Cardiac muscle cell (in vitro differentiated cells and primary cell): ENCODE measurements at regions not wholly inside any gene's neighbourhood (a gene's known extent, or its start where the extent isn't known, plus 50 kb on each side); places are given as distances from the start of the nearest gene placed in this dataset.
"Not testable (repeated sequence)": the region's sequence is repeated elsewhere in the genome, so short reads cannot be mapped to it uniquely, and the experiment has no call there.

ENCODE experiments used
- DNase-seq, 2 donors: peaks; one replicate each; pipeline versions ENCODE4 v3.0.0 to v3.0.0-alpha.2; 2010 to 2017; ENCODE audit warnings: low read depth in 1 of 2, low spot score in 1 of 2
- H3K27ac ChIP-seq: fragments of 200-600 bp; sonication (generic); 2 replicates; pipeline ENCODE4 v1.5.1; 2016
- H3K27me3 ChIP-seq: fragments of 200-600 bp; sonication (generic); 2 replicates; pipeline ENCODE4 v1.6.0; 2016; ENCODE audit warnings: control low read depth
- H3K36me3 ChIP-seq: fragments of 200-600 bp; sonication (generic); 2 replicates; pipeline ENCODE4 v1.5.1; 2016; ENCODE audit warnings: control low read depth
- H3K4me1 ChIP-seq: fragments of 200-600 bp; sonication (generic); 2 replicates; pipeline ENCODE4 v1.8.1; 2017; ENCODE audit warnings: low read depth, mild to moderate bottlenecking, mixed run types
- H3K4me3 ChIP-seq: fragments of 200-600 bp; sonication (generic); 2 replicates; pipeline ENCODE4 v1.5.1; 2016; ENCODE audit warnings: mild to moderate bottlenecking
- H3K9me3 ChIP-seq: fragments of 200-600 bp; sonication (generic); 2 replicates; pipeline ENCODE4 v1.5.1; 2017; ENCODE audit warnings: low read depth, mild to moderate bottlenecking, control low read depth
- TF ChIP-seq, protein P1 (sequence below): IDR thresholded peaks from 2 replicates; pipeline ENCODE4 v1.5.1; 2012; ENCODE audit warnings: low read depth, mild to moderate bottlenecking, low read length

DNA sequence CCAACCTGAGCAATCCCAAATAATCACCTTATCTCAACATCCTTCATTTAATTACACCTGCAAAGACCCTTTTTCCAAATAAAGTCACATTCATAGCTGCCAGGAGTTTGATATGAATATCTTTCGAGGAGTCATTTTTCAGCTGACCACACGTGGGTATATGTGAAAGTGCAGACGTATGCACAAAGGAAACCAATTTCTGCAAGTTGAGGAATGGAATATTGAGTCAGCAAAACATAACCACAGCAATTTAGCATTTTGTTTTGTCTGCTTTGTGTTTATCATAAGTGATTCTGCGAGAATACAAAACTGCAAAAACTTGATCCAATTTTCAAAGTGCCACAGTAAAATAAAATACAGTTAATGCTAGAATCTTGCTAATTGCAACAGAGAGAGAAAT, 295.9 kb downstream of the SUCLA2 start:
- H3K4me3 ChIP-seq: no peak overlapping the region
- DNase-seq: peak in 1 of 2 donors; percentile 47
- TF ChIP-seq, protein P1, sequence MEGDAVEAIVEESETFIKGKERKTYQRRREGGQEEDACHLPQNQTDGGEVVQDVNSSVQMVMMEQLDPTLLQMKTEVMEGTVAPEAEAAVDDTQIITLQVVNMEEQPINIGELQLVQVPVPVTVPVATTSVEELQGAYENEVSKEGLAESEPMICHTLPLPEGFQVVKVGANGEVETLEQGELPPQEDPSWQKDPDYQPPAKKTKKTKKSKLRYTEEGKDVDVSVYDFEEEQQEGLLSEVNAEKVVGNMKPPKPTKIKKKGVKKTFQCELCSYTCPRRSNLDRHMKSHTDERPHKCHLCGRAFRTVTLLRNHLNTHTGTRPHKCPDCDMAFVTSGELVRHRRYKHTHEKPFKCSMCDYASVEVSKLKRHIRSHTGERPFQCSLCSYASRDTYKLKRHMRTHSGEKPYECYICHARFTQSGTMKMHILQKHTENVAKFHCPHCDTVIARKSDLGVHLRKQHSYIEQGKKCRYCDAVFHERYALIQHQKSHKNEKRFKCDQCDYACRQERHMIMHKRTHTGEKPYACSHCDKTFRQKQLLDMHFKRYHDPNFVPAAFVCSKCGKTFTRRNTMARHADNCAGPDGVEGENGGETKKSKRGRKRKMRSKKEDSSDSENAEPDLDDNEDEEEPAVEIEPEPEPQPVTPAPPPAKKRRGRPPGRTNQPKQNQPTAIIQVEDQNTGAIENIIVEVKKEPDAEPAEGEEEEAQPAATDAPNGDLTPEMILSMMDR: no peak
- H3K9me3 ChIP-seq: no peaks in the 10 kb centered on the region
- no peaks in the 10 kb centered on the region for H3K4me1 ChIP-seq
- no peak overlapping the region for H3K27ac ChIP-seq
- no peaks in the 10 kb centered on the region for H3K27me3 ChIP-seq
- H3K36me3 ChIP-seq: no peaks in the 10 kb centered on the region

DNA sequence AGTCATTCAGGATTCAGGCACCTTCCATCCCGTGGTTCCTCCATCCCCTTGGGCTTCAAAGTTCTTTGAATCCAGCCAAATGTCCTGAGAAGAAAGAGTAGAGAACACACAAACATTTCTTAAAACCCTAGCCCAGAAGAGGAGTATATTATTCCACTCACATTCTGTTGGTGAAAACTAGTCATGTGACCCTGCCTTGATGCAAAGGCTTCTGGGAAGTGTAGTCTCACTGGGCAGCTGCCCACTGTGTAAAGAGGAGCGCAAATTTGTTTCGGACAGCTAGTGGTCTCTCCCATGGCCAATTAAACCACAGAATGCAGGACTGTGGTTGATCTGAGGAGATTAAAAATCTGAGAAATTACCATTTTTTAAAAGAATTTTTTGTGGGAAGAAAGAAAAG, 304.4 kb downstream of the SUCLA2 start:
- no peaks in the 10 kb centered on the region for H3K9me3 ChIP-seq
- H3K4me3 ChIP-seq: no peak overlapping the region
- TF ChIP-seq, protein P1: no peak
- no peak for DNase-seq
- no peaks in the 10 kb centered on the region for H3K36me3 ChIP-seq
- no peaks in the 10 kb centered on the region for H3K4me1 ChIP-seq
- H3K27ac ChIP-seq: no peak overlapping the region
- no peaks in the 10 kb centered on the region for H3K27me3 ChIP-seq

DNA sequence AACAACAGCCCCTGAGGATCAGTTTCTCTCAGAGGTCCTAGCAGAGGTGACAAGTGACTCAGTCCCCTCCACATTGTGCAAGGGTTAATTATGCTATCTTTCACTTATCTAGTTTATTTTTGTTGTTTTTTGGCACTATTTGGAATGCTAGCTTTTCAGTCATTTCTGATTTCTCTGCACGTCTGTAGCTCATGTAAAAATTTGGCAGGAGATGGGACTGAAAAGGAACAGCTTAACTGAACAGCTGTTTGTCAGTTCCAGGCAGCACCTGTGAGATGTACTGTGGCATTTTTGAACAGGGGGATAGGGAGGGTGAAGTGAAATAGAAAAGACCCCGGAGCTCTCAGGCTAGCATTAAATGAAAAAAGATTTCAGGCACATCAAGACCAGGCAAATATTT, 313.5 kb downstream of the SUCLA2 start:
- Histone ChIP-seq H3K4me3 (no peak overlapping the region), H3K36me3 (no peaks in the 10 kb centered on the region), H3K27me3 (no peaks in the 10 kb centered on the region), H3K9me3 (no peaks in the 10 kb centered on the region), H3K4me1 (no peaks in the 10 kb centered on the region), H3K27ac (no peak overlapping the region)
- no peak for DNase-seq
- TF ChIP-seq, protein P1: no peak

DNA sequence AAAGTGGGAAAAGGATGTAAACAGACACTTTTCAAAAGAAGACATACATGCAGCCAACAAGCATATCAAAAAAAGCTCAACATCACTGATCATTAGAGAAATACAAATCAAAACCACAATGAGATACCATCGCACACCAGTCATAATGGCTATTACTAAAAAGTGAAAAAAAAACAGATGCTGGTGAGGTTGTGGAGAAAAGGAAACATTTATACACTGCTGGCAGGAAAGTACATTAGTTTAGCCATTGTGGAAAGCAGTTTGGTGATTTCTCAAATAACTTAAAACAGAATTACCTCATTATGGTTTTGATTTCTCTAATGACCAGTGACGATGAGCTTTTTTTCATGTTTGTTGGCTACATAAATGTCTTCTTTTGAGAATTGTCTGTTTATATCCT, 315.9 kb downstream of the SUCLA2 start:
- H3K36me3 ChIP-seq: not testable (repeated sequence)

DNA sequence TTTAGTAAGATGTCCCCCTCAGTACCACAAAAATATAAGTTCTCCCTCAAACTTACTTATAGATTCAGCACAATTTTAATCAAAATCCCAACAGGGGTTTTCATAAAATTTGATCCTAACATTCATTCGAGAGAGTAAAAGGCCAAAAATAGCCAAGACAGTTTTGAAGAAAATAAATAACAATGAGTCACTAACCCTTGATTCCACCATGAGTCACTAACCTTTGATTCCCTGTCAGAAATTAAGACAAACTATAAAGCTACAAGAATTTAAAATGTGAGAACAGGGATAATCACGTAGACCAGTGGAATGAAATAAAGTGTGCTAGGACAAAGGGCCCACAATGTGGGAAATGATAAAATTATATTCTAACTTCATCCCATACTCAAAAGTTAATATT, 320.3 kb downstream of the SUCLA2 start:
- H3K27me3 ChIP-seq: no peaks in the 10 kb centered on the region
- no peaks in the 10 kb centered on the region for H3K9me3 ChIP-seq
- peak in 1 of 2 donors; percentile 46 for DNase-seq
- TF ChIP-seq, protein P1: no peak
- H3K27ac ChIP-seq: no peak overlapping the region
- H3K4me3 ChIP-seq: no peak overlapping the region
- no peaks in the 10 kb centered on the region for H3K4me1 ChIP-seq
- no peaks in the 10 kb centered on the region for H3K36me3 ChIP-seq

More for the DNA sequence above, 315.9 kb downstream of the SUCLA2 start:
- H3K9me3 ChIP-seq, H3K4me1 ChIP-seq, H3K27ac ChIP-seq, DNase-seq, H3K27me3 ChIP-seq, H3K4me3 ChIP-seq: not testable (repeated sequence)

DNA sequence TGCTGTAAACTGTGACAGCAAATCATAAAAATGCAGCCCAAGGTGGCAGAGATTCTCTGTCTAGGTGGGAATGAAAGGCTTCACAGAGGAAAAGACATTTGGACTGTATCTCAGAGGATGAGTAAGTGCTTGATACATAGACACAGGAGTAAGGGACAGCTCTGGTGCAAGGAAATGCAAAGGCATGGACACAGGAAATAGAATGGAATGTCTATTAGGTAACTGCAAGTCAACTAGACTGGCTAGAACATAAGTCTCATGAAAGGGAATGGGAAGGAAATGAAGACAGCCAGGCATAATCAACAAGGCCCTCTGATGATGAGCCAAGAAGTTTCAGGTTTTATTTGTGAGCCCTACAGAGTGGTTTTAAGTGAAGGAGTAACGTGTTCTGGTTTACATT, 321.7 kb downstream of the SUCLA2 start:
- no peak overlapping the region for H3K4me3 ChIP-seq
- H3K4me1 ChIP-seq: no peaks in the 10 kb centered on the region
- H3K36me3 ChIP-seq: no peaks in the 10 kb centered on the region
- H3K9me3 ChIP-seq: no peaks in the 10 kb centered on the region
- peak in 1 of 2 donors; percentile 73 for DNase-seq
- TF ChIP-seq, protein P1: no peak
- H3K27ac ChIP-seq: no peak overlapping the region
- H3K27me3 ChIP-seq: no peaks in the 10 kb centered on the region
